GM20000 (cell line): ENCODE measurements at regions not wholly inside any gene's neighbourhood (a gene's known extent, or its start where the extent isn't known, plus 50 kb on each side); places are given as distances from the start of the nearest gene placed in this dataset.

Experiments
- DNase-seq: peaks from one replicate; pipeline ENCODE4 v3.0.0; 2012; ENCODE audit warnings: low spot score
- CTCF ChIP-seq: IDR thresholded peaks from 2 replicates; pipeline ENCODE4 v1.5.1; 2012; ENCODE audit warnings: mild to moderate bottlenecking, control low read depth; ENCODE audit errors: extremely low read depth, missing control alignments

- DNase-seq, result no peak
Observed at GRCh38 chr5:8238080-8238479, 369.1 kb downstream of the MTRR start.

GRCh38 chr5:8239198-8239597, 370.2 kb downstream of the MTRR start:
- TF ChIP-seq CTCF, result no peak
- DNase-seq, result no peak

More at GRCh38 chr5:8238080-8238479, 369.1 kb downstream of the MTRR start:
- no peak for TF ChIP-seq CTCF

GRCh38 chr5:8239646-8240045, 370.7 kb downstream of the MTRR start:
- no peak for DNase-seq
- TF ChIP-seq CTCF, result no peak

- TF ChIP-seq CTCF, result no peak
- DNase-seq, result no peak
Observed at GRCh38 chr5:8241076-8241475, 372.1 kb downstream of the MTRR start.

- DNase-seq, result no peak
Observed at GRCh38 chr5:8241558-8241957, 372.6 kb downstream of the MTRR start.

GRCh38 chr5:8247049-8247899, 378.3 kb downstream of the MTRR start:
- TF ChIP-seq CTCF, result no peak
- DNase-seq, result no peak

More at GRCh38 chr5:8241558-8241957, 372.6 kb downstream of the MTRR start:
- TF ChIP-seq CTCF, result no peak

GRCh38 chr5:8253376-8253775, 384.4 kb downstream of the MTRR start:
- TF ChIP-seq CTCF, result no peak
- DNase-seq, result no peak
